Type B pancreatic cell (in vitro differentiated cells): ENCODE measurements at regions not wholly inside any gene's neighbourhood (a gene's known extent, or its start where the extent isn't known, plus 50 kb on each side); places are given as distances from the start of the nearest gene placed in this dataset.

Experiments
- DNase-seq: peaks from one replicate; pipeline ENCODE4 v3.0.0; 2021; ENCODE audit warnings: mixed read lengths; ENCODE audit not compliant: unreplicated experiment; ENCODE audit errors: extremely low spot score
- H3K27ac Mint-ChIP-seq: 2 replicates; pipeline ENCODE4 v1.8.0; 2021; ENCODE audit warnings: mild to moderate bottlenecking, mixed read lengths
- H3K27me3 Mint-ChIP-seq: 2 replicates; pipeline ENCODE4 v1.8.0; 2021; ENCODE audit warnings: mixed read lengths
- H3K36me3 Mint-ChIP-seq: 2 replicates; pipeline ENCODE4 v1.8.0; 2021; ENCODE audit warnings: mixed read lengths
- H3K4me1 Mint-ChIP-seq: one replicate; pipeline ENCODE4 v1.8.0; 2021; ENCODE audit warnings: mixed read lengths; ENCODE audit not compliant: unreplicated experiment
- H3K4me3 Mint-ChIP-seq: 2 replicates; pipeline ENCODE4 v1.8.0; 2021; ENCODE audit warnings: mild to moderate bottlenecking, mixed read lengths
- H3K9me3 Mint-ChIP-seq: 2 replicates; pipeline ENCODE4 v1.8.0; 2021; ENCODE audit warnings: mixed read lengths
- CTCF ChIP-seq: fragments of 200-600 bp; sonication (generic); conservative IDR thresholded peaks from 2 replicates; pipeline ENCODE4 v1.5.0; 2021; ENCODE audit warnings: antibody characterized with exemption, mild to moderate bottlenecking

DNA sequence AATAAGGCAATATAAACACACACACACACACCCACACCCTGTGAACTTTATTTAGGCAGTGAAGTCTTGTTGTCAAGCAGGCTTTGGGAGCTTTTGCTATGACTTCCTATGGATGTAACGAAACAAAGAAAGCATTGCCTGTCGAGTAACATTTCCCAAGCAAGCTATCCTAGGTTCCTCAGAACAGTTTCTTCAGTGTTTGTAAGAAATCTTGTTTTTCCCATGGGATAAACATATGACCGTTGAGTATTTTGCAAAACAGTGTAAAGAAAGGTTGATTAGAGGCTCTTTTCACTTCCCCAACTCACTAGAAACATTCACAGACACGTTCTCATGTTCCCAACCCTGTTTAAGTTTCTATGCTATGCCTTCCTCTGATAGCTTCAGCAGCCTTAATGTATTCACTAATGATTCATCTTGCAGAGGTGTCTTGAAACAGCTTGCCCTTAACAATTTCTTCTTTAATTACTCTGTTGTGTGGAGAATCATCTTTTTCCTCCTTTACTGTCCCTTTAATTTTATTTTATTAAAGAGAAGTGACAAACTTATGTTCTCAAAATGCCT is 1947.1 kb upstream of the TENM3 start:
- Mint-ChIP-seq H3K9me3 (no peaks in the 10 kb centered on the region), H3K4me1 (no peaks in the 10 kb centered on the region), H3K36me3 (no peaks in the 10 kb centered on the region), H3K27me3 (no peaks in the 10 kb centered on the region), H3K4me3 (no peak overlapping the region), H3K27ac (no peak overlapping the region)
- DNase-seq, result no peak
- TF ChIP-seq CTCF, result no peak

DNA sequence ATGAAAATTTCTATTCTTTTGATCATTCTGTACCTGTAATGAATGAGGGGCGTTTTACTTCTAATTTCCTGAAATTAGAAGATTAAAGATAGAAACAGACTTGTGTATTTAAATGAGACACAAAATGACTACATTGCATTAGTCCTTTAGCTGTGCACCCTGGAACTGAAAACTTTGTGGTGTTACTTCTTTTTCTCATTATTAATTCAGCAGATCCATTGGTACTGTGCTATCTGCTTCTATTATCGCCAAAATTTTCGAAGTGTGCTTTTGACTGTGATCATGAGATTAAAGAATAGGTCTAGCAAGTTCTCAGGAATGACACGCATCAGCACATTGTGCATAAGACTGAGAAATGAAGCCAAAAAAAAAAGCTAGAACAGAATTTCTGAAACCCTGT is 1938.9 kb upstream of the TENM3 start:
- peaks cover 2% of the 10 kb centered on the region for H3K27me3 Mint-ChIP-seq
- H3K9me3 Mint-ChIP-seq, result peaks cover 5% of the 10 kb centered on the region
- no peak for DNase-seq
- no peak for TF ChIP-seq CTCF
- H3K4me1 Mint-ChIP-seq, result peaks cover 4% of the 10 kb centered on the region
- no peaks in the 10 kb centered on the region for H3K36me3 Mint-ChIP-seq
- H3K27ac Mint-ChIP-seq, result no peak overlapping the region
- no peak overlapping the region for H3K4me3 Mint-ChIP-seq

- Mint-ChIP-seq H3K4me1 (peaks cover 4% of the 10 kb centered on the region), H3K27ac (no peak overlapping the region)
These were observed 1932.6 kb upstream of the TENM3 start for GRCh38 chr4:180310616-180311015.

DNA sequence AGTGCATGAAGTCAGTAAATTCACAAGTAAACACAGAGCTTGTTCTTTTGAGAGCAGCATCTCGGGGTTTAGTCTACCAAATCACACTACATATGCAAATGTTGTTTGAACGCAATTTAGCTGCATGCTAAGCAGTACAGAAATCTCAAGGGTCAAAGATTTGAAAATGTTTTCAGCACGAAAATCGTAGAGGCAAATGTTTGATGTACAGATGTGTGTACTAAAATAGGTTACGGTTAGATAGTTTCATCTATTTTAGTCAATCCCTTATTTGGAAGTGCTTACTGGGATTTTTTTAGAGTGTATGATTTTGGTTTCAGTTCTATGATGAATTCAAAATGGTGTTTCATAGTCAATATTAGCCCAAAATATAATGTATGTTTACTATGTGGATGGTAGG is 1928.2 kb upstream of the TENM3 start:
- no peaks in the 10 kb centered on the region for H3K4me1 Mint-ChIP-seq
- no peaks in the 10 kb centered on the region for H3K27me3 Mint-ChIP-seq
- H3K9me3 Mint-ChIP-seq, result no peaks in the 10 kb centered on the region
- no peak for DNase-seq
- H3K4me3 Mint-ChIP-seq, result no peak overlapping the region
- H3K36me3 Mint-ChIP-seq, result no peaks in the 10 kb centered on the region
- TF ChIP-seq CTCF, result no peak
- H3K27ac Mint-ChIP-seq, result no peak overlapping the region

More at GRCh38 chr4:180310616-180311015, 1932.6 kb upstream of the TENM3 start:
- Mint-ChIP-seq H3K36me3 (no peaks in the 10 kb centered on the region), H3K4me3 (no peak overlapping the region), H3K27me3 (peaks cover 6% of the 10 kb centered on the region), H3K9me3 (no peaks in the 10 kb centered on the region)
- DNase-seq, result no peak
- TF ChIP-seq CTCF, result no peak

DNA sequence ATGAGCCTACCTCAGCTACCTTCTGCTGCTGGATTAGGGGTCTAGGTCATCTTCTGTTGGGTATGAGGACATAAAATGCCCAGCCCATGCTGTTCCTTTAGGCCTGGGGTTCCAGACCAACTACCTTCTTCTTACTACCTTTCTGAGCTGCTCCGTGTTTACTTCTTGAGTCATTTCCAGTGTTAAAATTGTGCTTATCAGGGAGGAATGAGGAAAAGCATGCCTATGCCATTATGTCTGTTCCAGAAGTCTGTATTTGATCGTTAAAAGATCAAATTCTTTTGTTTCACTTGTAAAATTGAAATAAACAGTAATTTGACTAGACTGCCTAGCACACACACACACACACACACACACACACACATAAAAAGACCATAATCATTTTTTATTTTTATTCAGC is 1912.7 kb upstream of the TENM3 start:
- H3K4me3 Mint-ChIP-seq, result no peak overlapping the region
- no peak for TF ChIP-seq CTCF
- no peak overlapping the region for H3K27ac Mint-ChIP-seq
- DNase-seq, result no peak
- H3K4me1 Mint-ChIP-seq, result no peaks in the 10 kb centered on the region
- H3K9me3 Mint-ChIP-seq, result no peaks in the 10 kb centered on the region
- no peaks in the 10 kb centered on the region for H3K36me3 Mint-ChIP-seq
- no peaks in the 10 kb centered on the region for H3K27me3 Mint-ChIP-seq

GRCh38 chr4:180333162-180333561 is 1910.0 kb upstream of the TENM3 start:
- peaks cover 9% of the 10 kb centered on the region for H3K9me3 Mint-ChIP-seq
- no peaks in the 10 kb centered on the region for H3K27me3 Mint-ChIP-seq
- H3K4me3 Mint-ChIP-seq, result no peak overlapping the region
- H3K4me1 Mint-ChIP-seq, result peaks cover 10% of the 10 kb centered on the region
- H3K27ac Mint-ChIP-seq, result no peak overlapping the region
- DNase-seq, result no peak
- H3K36me3 Mint-ChIP-seq, result no peaks in the 10 kb centered on the region
- no peak for TF ChIP-seq CTCF
